K562 (cell line): ENCODE measurements at regions not wholly inside any gene's neighbourhood (a gene's known extent, or its start where the extent isn't known, plus 50 kb on each side); places are given as distances from the start of the nearest gene placed in this dataset.

Source experiments
- ATAC-seq: fragments of 200-7000 bp; cut with Tn5 transposase; 3 replicates; pipeline ENCODE4 v1.9.1; 2020; ENCODE audit warnings: moderate library complexity
- BruUV-seq: library from RNA; stranded (reverse); fragments of 400-500 nt; replicated peaks from 2 replicates; lab custom pipeline; 2021; lab: Mats Ljungman, UMichigan
- CTCF ChIA-PET: fragments of 300-600 bp; formaldehyde crosslinking; extraction: SDS; loops from one replicate; lab custom pipeline; 2021; ENCODE audit warnings: low intra/inter-chr PET ratio; lab: Yijun Ruan, JAX
- POLR2A ChIA-PET: fragments of 300-600, 350-650 bp; sonication (Branson Sonifier 250); formaldehyde crosslinking; extraction: SDS; loops from one replicate; lab custom pipeline; 2021; ENCODE audit warnings: antibody characterized with exemption, inconsistent platforms; lab: Yijun Ruan, JAX
- DNase-seq, 4 experiments: peaks; one replicate each; pipeline versions ENCODE4 v3.0.0 to v3.0.0-alpha.2; 2011 to 2018; ENCODE audit warnings: low spot score in 3 of 4, mixed read lengths in 3 of 4; ENCODE audit errors: extremely low read depth in 1 of 4
- FAIRE-seq: peaks from 2 replicates; lab custom pipeline; 2011; peaks lifted over from hg19 to GRCh38; lab: Jason Lieb, UNC
- H2AFZ ChIP-seq: 2 replicates; pipeline ENCODE4 v1.6.0; 2011; ENCODE audit warnings: low read depth, low read length, control low read depth, inconsistent platforms
- H3K27ac ChIP-seq: fragments of 200-600 bp; 3 replicates; pipeline ENCODE4 v1.8.0; 2011; ENCODE audit warnings: low read depth, mild to moderate bottlenecking, control low read depth, inconsistent platforms, low read length, moderate library complexity, mixed read lengths; ENCODE audit errors: extremely low read depth
- H3K27me3 ChIP-seq, 2 experiments: fragments of 300-600 bp in 1 of 2; 2 replicates in 1 of 2; 3 replicates in 1 of 2; pipeline versions ENCODE4 v1.6.0 to v1.8.0; 2011; ENCODE audit warnings: inconsistent platforms in 2 of 2, low read length in 2 of 2, mild to moderate bottlenecking in 1 of 2, mixed read lengths in 1 of 2, moderate library complexity in 1 of 2; ENCODE audit not compliant: control insufficient read depth in 2 of 2, insufficient read depth in 2 of 2
- H3K36me3 ChIP-seq: fragments of 300-600 bp; 3 replicates; pipeline ENCODE4 v1.8.0; 2011; ENCODE audit warnings: mild to moderate bottlenecking, low read length, inconsistent platforms; ENCODE audit not compliant: control insufficient read depth, insufficient read depth
- H3K4me1 ChIP-seq, 2 experiments: fragments of 200-600 bp in 1 of 2; replicated peaks in 1 of 2; 2 replicates in 1 of 2; 3 replicates in 1 of 2; pipeline versions ENCODE4 v1.5.1 to v1.8.0; 2011; ENCODE audit warnings: inconsistent platforms in 2 of 2, low read length in 2 of 2, mild to moderate bottlenecking in 1 of 2, mixed read lengths in 1 of 2, moderate library complexity in 1 of 2; ENCODE audit not compliant: control insufficient read depth in 2 of 2, insufficient read depth in 2 of 2
- H3K4me2 ChIP-seq: 2 replicates; pipeline ENCODE4 v1.6.1; 2011; ENCODE audit warnings: low read length, control low read depth, inconsistent platforms, mixed read lengths; ENCODE audit not compliant: insufficient read depth
- H3K4me3 ChIP-seq: fragments of 200-600 bp; sonication (generic), shearing (Covaris generic); 2 replicates; pipeline ENCODE4 v1.5.1; 2016; ENCODE audit warnings: control low read depth, inconsistent platforms
- H3K79me2 ChIP-seq: fragments of 200-600 bp; 3 replicates; pipeline ENCODE4 v1.8.0; 2011; ENCODE audit warnings: low read length, inconsistent platforms; ENCODE audit not compliant: control insufficient read depth, insufficient read depth
- H3K9ac ChIP-seq, 2 experiments: 2 replicates each; pipeline versions ENCODE4 v1.6.0 to v1.6.1; 2011; ENCODE audit warnings: low read depth in 2 of 2, low read length in 2 of 2, control low read depth in 1 of 2, inconsistent platforms in 1 of 2, mild to moderate bottlenecking in 1 of 2, mixed read lengths in 1 of 2; ENCODE audit not compliant: insufficient read depth in 1 of 2
- H3K9me1 ChIP-seq: one replicate; pipeline ENCODE4 v1.6.0; 2011; ENCODE audit warnings: inconsistent platforms, mild to moderate bottlenecking, low read length, moderate library complexity; ENCODE audit not compliant: control insufficient read depth, insufficient read depth
- H3K9me3 ChIP-seq: replicated peaks from 2 replicates; pipeline ENCODE4 v1.5.1; 2011; ENCODE audit warnings: low read depth, low read length, inconsistent platforms; ENCODE audit not compliant: control insufficient read depth, insufficient read depth
- H4K20me1 ChIP-seq: replicated peaks from 2 replicates; pipeline ENCODE4 v1.6.1; 2011; ENCODE audit warnings: low read length, inconsistent platforms, mixed read lengths; ENCODE audit not compliant: control insufficient read depth, insufficient read depth
- BMI1 ChIP-seq: fragments of 150-350 bp; IDR thresholded peaks from 2 replicates; pipeline ENCODE4 v1.6.1; 2014; ENCODE audit warnings: low read length
- CHD1 ChIP-seq: fragments of 200-600 bp; sonication (generic); IDR thresholded peaks from one replicate; pipeline ENCODE4 v1.6.1; 2012; ENCODE audit warnings: mild to moderate bottlenecking, moderate library complexity, low read length, inconsistent platforms
- ELF2 ChIP-seq: fragments of 250-450 bp; sonication (Bioruptor Pico); IDR thresholded peaks from 2 replicates; pipeline ENCODE4 v1.5.0; 2021; ENCODE audit warnings: mild to moderate bottlenecking
- KLF10 ChIP-seq: fragments of 250-450 bp; sonication (Bioruptor Pico); IDR thresholded peaks from 2 replicates; pipeline ENCODE4 v1.6.1; 2021; ENCODE audit warnings: matching md5 sums
- MIER1 ChIP-seq: fragments of 450-650 bp; IDR thresholded peaks from 2 replicates; pipeline ENCODE4 v1.6.1; 2016; ENCODE audit warnings: antibody characterized with exemption, mild to moderate bottlenecking, low read depth
- MTA2 ChIP-seq: fragments of 450-650 bp; IDR thresholded peaks from 2 replicates; pipeline ENCODE4 v1.6.1; 2016; ENCODE audit warnings: low read depth
- NR0B1 ChIP-seq: fragments of 450-650 bp; IDR thresholded peaks from one replicate; pipeline ENCODE4 v1.6.1; 2018; ENCODE audit warnings: mild to moderate bottlenecking, moderate library complexity; ENCODE audit not compliant: partially characterized antibody
- PATZ1 ChIP-seq: fragments of 250-450 bp; sonication (Bioruptor Pico); IDR thresholded peaks from 2 replicates; pipeline ENCODE4 v1.5.0; 2020; ENCODE audit warnings: mild to moderate bottlenecking, borderline replicate concordance
- PCBP2 ChIP-seq: fragments of 200-400 bp; formaldehyde crosslinking; IDR thresholded peaks from 2 replicates; pipeline ENCODE4 v1.6.1; 2018; ENCODE audit warnings: low read length, low read depth, mild to moderate bottlenecking, moderate library complexity; ENCODE audit not compliant: poor library complexity, severe bottlenecking
- POLR2A ChIP-seq: fragments of 450-650 bp; conservative IDR thresholded peaks from 2 replicates; pipeline ENCODE4 v1.6.1; 2016
- PRMT5 ChIP-seq: sonication (generic); formaldehyde crosslinking; IDR thresholded peaks from 2 replicates; pipeline ENCODE4 v1.5.0; 2020; ENCODE audit warnings: missing genetic modification reagents
- SAFB2 ChIP-seq: fragments of 200-400 bp; formaldehyde crosslinking; IDR thresholded peaks from 2 replicates; pipeline ENCODE4 v1.6.1; 2018; ENCODE audit warnings: borderline replicate concordance, low read length, low read depth, moderate library complexity; ENCODE audit not compliant: severe bottlenecking
- ZBTB17 ChIP-seq: fragments of 450-650 bp; formaldehyde crosslinking; IDR thresholded peaks from 2 replicates; pipeline ENCODE4 v1.4.0; 2020; ENCODE audit warnings: mild to moderate bottlenecking
- ZFP30 ChIP-seq: fragments of 250-450 bp; sonication (Bioruptor Pico); IDR thresholded peaks from 2 replicates; pipeline ENCODE4 v1.8.0; 2022; ENCODE audit warnings: moderate library complexity, mild to moderate bottlenecking, inconsistent platforms, borderline replicate concordance
- ZNF583 ChIP-seq: fragments of 250-450 bp; sonication (Bioruptor Pico); IDR thresholded peaks from 2 replicates; pipeline ENCODE4 v1.4.0; 2020
- WGBS: fragments of 100-300 bp; shearing (Covaris generic); methylation state at CpG from one replicate; pipeline ENCODE4 v1.1.6; 2016; ENCODE audit warnings: low coverage, mixed read lengths; ENCODE audit not compliant: insufficient coverage; ENCODE audit errors: missing lambda C conversion rate; 5-methylcytosine and 5-hydroxymethylcytosine counted together
- in situ Hi-C: fragments of 300-500 bp; cut with MboI; formaldehyde crosslinking; loops from 4 replicates; pipeline ENCODE4 v1.15.0; 2018; ENCODE audit warnings: inconsistent platforms, mixed read lengths
- intact Hi-C: fragments of 100-400 bp; cut with micrococcal nuclease; formaldehyde crosslinking; loops from 2 replicates; pipeline ENCODE4 v1.14.2; 2022
- TF ChIP-seq, protein P1 (sequence below): sonication (generic); formaldehyde crosslinking; IDR thresholded peaks from 2 replicates; pipeline ENCODE4 v1.9.0; 2022; ENCODE audit warnings: mild to moderate bottlenecking, missing genetic modification reagents

- Histone ChIP-seq H3K27ac (no peak overlapping the region), H3K4me2 (no peak overlapping the region), H4K20me1 (no peaks in the 10 kb centered on the region), H3K9me1 (no peaks in the 10 kb centered on the region), H3K9ac (no peak overlapping the region), H3K9me3 (no peaks in the 10 kb centered on the region), H3K4me1 (no peaks in the 10 kb centered on the region), H3K4me3 (no peak overlapping the region), H3K79me2 (no peaks in the 10 kb centered on the region), H2AFZ (no peak overlapping the region), H3K36me3 (no peaks in the 10 kb centered on the region), H3K27me3 (no peaks in the 10 kb centered on the region)
- FAIRE-seq: no peak
- WGBS: 0% methylated on average over 1 of the region's 1 CpG
- BruUV-seq: no TSS peak
- intact Hi-C loops: no loop called here
- ChIA-PET POLR2A (no interaction called here), CTCF (no interaction called here)
- TF ChIP-seq, protein P1, sequence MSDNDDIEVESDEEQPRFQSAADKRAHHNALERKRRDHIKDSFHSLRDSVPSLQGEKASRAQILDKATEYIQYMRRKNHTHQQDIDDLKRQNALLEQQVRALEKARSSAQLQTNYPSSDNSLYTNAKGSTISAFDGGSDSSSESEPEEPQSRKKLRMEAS (CRISPR knock-in tag): no peak
- TF ChIP-seq ELF2 (CRISPR knock-in tag) (no peak), POLR2A (no peak), ZBTB17 (CRISPR knock-in tag) (no peak), PATZ1 (CRISPR knock-in tag) (no peak), NR0B1 (no peak), MIER1 (no peak), CHD1 (no peak), ZNF583 (CRISPR knock-in tag) (no peak), PCBP2 (no peak), MTA2 (no peak), SAFB2 (no peak), PRMT5 (CRISPR knock-in tag) (no peak), KLF10 (CRISPR knock-in tag) (no peak), BMI1 (no peak), ZFP30 (CRISPR knock-in tag) (no peak)
- in situ Hi-C loops: no loop called here
- no peak for ATAC-seq
- DNase-seq: no peak
These were observed 285.3 kb downstream of the ANKRD50 start for GRCh38 chr4:124427095-124427767.
